Neural crest cell (in vitro differentiated cells): ENCODE measurements at regions not wholly inside any gene's neighbourhood (a gene's known extent, or its start where the extent isn't known, plus 50 kb on each side); places are given as distances from the start of the nearest gene placed in this dataset.

Experiments used
- DNase-seq: peaks from one replicate; pipeline ENCODE4 v3.0.0; 2021; ENCODE audit warnings: low read depth, mixed read lengths, low spot score
- H3K27ac Mint-ChIP-seq: one replicate; pipeline ENCODE4 v1.8.0; 2021; ENCODE audit warnings: mild to moderate bottlenecking, mixed read lengths; ENCODE audit not compliant: unreplicated experiment
- H3K27me3 Mint-ChIP-seq: 2 replicates; pipeline ENCODE4 v1.8.0; 2021; ENCODE audit warnings: low read depth, mild to moderate bottlenecking, mixed read lengths
- H3K36me3 Mint-ChIP-seq: 2 replicates; pipeline ENCODE4 v1.8.0; 2021; ENCODE audit warnings: low read depth, mild to moderate bottlenecking, mixed read lengths
- H3K4me1 Mint-ChIP-seq: 2 replicates; pipeline ENCODE4 v1.8.0; 2021; ENCODE audit warnings: mixed read lengths
- H3K4me3 Mint-ChIP-seq: one replicate; pipeline ENCODE4 v1.8.0; 2021; ENCODE audit warnings: mild to moderate bottlenecking, mixed read lengths
- H3K9me3 Mint-ChIP-seq: 2 replicates; pipeline ENCODE4 v1.8.0; 2021; ENCODE audit warnings: mixed read lengths
- CTCF ChIP-seq: fragments of 200-600 bp; sonication (generic); conservative IDR thresholded peaks from 2 replicates; pipeline ENCODE4 v1.5.0; 2021; ENCODE audit warnings: antibody characterized with exemption, mild to moderate bottlenecking

DNA sequence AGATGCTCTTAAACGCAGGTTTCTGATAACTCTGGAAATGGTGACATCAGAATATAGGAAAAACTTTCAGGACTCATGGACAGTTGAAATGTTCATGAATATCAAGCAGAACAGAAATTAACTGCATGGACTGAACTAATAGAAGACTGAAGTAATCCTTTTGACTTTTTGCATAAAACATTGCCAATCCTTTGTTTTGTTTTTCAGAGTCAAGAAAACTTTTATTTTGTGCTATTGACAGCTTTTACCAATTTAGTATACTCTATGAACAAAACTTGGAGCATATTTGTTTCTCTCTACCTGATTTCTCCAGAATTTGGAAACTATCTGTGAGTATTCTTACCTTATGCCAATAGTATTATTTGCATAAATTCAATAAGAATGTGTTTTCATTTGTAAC is 61.2 kb upstream of the HMX1 start:
- peaks cover 14% of the 10 kb centered on the region for H3K27me3 Mint-ChIP-seq
- H3K9me3 Mint-ChIP-seq, result peaks cover 22% of the 10 kb centered on the region
- no peak for TF ChIP-seq CTCF
- no peaks in the 10 kb centered on the region for H3K4me1 Mint-ChIP-seq
- H3K27ac Mint-ChIP-seq, result no peak overlapping the region
- peaks cover 4% of the 10 kb centered on the region for H3K36me3 Mint-ChIP-seq
- DNase-seq, result no peak
- no peak overlapping the region for H3K4me3 Mint-ChIP-seq

- Mint-ChIP-seq H3K9me3 (peaks cover 19% of the 10 kb centered on the region), H3K4me1 (no peaks in the 10 kb centered on the region), H3K27me3 (peaks cover 20% of the 10 kb centered on the region), H3K36me3 (peaks cover 3% of the 10 kb centered on the region), H3K4me3 (no peak overlapping the region), H3K27ac (no peak overlapping the region)
- no peak for TF ChIP-seq CTCF
- no peak for DNase-seq
Observed at GRCh38 chr4:8928074-8928473, 56.4 kb upstream of the HMX1 start.

- no peak overlapping the region for H3K27ac Mint-ChIP-seq
Observed at GRCh38 chr4:8922481-8922880, 50.8 kb upstream of the HMX1 start.

DNA sequence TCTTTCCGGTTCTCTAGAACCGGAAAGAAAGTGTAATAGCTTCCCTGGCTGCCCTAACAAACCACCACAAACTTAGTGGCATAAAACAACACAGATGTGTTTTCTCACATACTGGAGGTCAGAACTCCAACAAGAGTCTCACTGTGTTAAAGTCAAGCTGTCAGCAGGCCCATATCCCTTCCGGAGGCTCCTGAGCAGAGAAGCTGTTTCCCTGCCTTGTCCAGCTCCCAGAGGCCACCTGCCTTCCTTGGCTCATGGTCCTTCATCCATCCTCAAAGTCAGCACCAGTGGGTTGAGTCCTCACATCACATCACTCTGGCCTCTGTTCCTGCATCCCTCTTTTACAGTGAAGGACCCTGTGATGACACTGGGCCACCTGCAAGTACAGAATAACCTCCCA is 49.8 kb upstream of the HMX1 start:
- DNase-seq, result no peak
- Mint-ChIP-seq H3K36me3 (peaks cover 3% of the 10 kb centered on the region), H3K27me3 (peaks cover 55% of the 10 kb centered on the region), H3K9me3 (peaks cover 17% of the 10 kb centered on the region), H3K4me1 (no peaks in the 10 kb centered on the region), H3K27ac (no peak overlapping the region), H3K4me3 (no peak overlapping the region)
- no peak for TF ChIP-seq CTCF

More at GRCh38 chr4:8922481-8922880, 50.8 kb upstream of the HMX1 start:
- Mint-ChIP-seq H3K4me3 (no peak overlapping the region), H3K9me3 (peaks cover 17% of the 10 kb centered on the region), H3K4me1 (no peaks in the 10 kb centered on the region), H3K36me3 (peaks cover 3% of the 10 kb centered on the region), H3K27me3 (peaks cover 51% of the 10 kb centered on the region)
- no peak for DNase-seq
- TF ChIP-seq CTCF, result no peak
